ENCODE measurements at regions not wholly inside any gene's neighbourhood (a gene's known extent, or its start where the extent isn't known, plus 50 kb on each side); places are given as distances from the start of the nearest gene placed in this dataset.
"Not testable (repeated sequence)": the region's sequence is repeated elsewhere in the genome, so short reads cannot be mapped to it uniquely, and the experiment has no call there.

GRCh38 chr16:61002479-61003204, 1033.6 kb downstream of the CDH8 start:
- DNase-seq: peak in 1 of 2 donors; percentile 6

- DNase-seq: no peak
Measured at GRCh38 chr16:60991886-60992285, 1044.4 kb downstream of the CDH8 start.

GRCh38 chr16:60989592-60989991, 1046.6 kb downstream of the CDH8 start:
- no peak for DNase-seq

- DNase-seq: no peak
Measured at GRCh38 chr16:60979119-60979518, 1057.1 kb downstream of the CDH8 start.

GRCh38 chr16:60949800-60950199, 1086.4 kb downstream of the CDH8 start:
- DNase-seq: no peak

GRCh38 chr16:60945225-60945624, 1091.0 kb downstream of the CDH8 start:
- DNase-seq: peak; percentile 7 to 32

- DNase-seq: not testable (repeated sequence)
Measured at GRCh38 chr16:60936189-60936588, 1100.0 kb downstream of the CDH8 start.

- DNase-seq: no peak
Measured at GRCh38 chr16:60932600-60932999, 1103.6 kb downstream of the CDH8 start.

- DNase-seq: no peak
Measured at GRCh38 chr16:60930291-60930690, 1105.9 kb downstream of the CDH8 start.

GRCh38 chr16:60922920-60923319, 1113.3 kb downstream of the CDH8 start:
- no peak for DNase-seq

GRCh38 chr16:60914334-60914733, 1121.9 kb downstream of the CDH8 start:
- no peak for DNase-seq

GRCh38 chr16:60907645-60908044, 1128.6 kb downstream of the CDH8 start:
- peak in 1 of 2 donors; percentile 1 for DNase-seq

GRCh38 chr16:60905811-60906210, 1130.4 kb downstream of the CDH8 start:
- no peak for DNase-seq

GRCh38 chr16:60902114-60902513, 1134.1 kb downstream of the CDH8 start:
- DNase-seq: no peak

GRCh38 chr16:60882816-60883215, 1153.4 kb downstream of the CDH8 start:
- DNase-seq: no peak

- no peak for DNase-seq
Measured at GRCh38 chr16:60852635-60853034, 1183.6 kb downstream of the CDH8 start.

- no peak for DNase-seq
Measured at GRCh38 chr16:60821661-60822060, 1214.6 kb downstream of the CDH8 start.

GRCh38 chr16:60820361-60820760, 1215.9 kb downstream of the CDH8 start:
- no peak for DNase-seq

- DNase-seq: no peak
Measured at GRCh38 chr16:60818465-60818864, 1217.8 kb downstream of the CDH8 start.

- DNase-seq: no peak
Measured at GRCh38 chr16:60816461-60816860, 1219.8 kb downstream of the CDH8 start.

GRCh38 chr16:60815865-60816264, 1220.4 kb downstream of the CDH8 start:
- no peak for DNase-seq

GRCh38 chr16:60815033-60815432, 1221.2 kb downstream of the CDH8 start:
- no peak for DNase-seq

- DNase-seq: no peak
Measured at GRCh38 chr16:60811657-60812056, 1224.6 kb downstream of the CDH8 start.

- no peak for DNase-seq
Measured at GRCh38 chr16:60811051-60811608, 1225.1 kb downstream of the CDH8 start.
